ENCODE measurements at regions not wholly inside any gene's neighbourhood (a gene's known extent, or its start where the extent isn't known, plus 50 kb on each side); places are given as distances from the start of the nearest gene placed in this dataset.

DNA sequence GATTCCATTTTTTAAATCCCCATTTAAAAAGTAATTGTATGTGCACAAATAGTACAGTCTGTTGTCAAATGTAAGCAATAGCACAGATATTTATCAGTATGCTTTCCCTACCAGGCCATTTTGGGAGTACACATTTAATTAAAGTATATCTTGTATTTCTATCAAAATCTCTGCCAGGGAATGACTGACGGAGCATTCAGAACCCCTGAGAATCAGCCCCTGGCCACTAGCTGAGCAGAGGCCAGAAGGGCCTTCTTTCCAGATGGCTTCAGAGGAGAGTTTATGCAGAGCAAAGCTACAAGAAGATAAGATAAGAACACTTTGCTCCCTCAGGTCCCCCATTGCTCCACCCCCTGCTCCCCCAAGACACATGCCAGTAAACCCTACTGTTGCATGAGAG lies 99.9 kb upstream of the PROX1 start:
- H3K4me3 ChIP-seq, result no peak overlapping the region
- peaks cover 0 to 3% (median 0%) of the 10 kb centered on the region in 7 donors for H3K27me3 ChIP-seq (replicated peaks in 1 of 7)
- no peaks in the 10 kb centered on the region for H3K9me3 ChIP-seq
- TF ChIP-seq POLR2AphosphoS5 (IDR thresholded peaks at IDR 0.05), result no peak
- TF ChIP-seq, protein P1, sequence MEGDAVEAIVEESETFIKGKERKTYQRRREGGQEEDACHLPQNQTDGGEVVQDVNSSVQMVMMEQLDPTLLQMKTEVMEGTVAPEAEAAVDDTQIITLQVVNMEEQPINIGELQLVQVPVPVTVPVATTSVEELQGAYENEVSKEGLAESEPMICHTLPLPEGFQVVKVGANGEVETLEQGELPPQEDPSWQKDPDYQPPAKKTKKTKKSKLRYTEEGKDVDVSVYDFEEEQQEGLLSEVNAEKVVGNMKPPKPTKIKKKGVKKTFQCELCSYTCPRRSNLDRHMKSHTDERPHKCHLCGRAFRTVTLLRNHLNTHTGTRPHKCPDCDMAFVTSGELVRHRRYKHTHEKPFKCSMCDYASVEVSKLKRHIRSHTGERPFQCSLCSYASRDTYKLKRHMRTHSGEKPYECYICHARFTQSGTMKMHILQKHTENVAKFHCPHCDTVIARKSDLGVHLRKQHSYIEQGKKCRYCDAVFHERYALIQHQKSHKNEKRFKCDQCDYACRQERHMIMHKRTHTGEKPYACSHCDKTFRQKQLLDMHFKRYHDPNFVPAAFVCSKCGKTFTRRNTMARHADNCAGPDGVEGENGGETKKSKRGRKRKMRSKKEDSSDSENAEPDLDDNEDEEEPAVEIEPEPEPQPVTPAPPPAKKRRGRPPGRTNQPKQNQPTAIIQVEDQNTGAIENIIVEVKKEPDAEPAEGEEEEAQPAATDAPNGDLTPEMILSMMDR (IDR thresholded peaks at IDR 0.05 in 8 of 11, conservative IDR thresholded peaks at IDR 0.05 in 3 of 11), result no peak
- no peak for TF ChIP-seq POLR2A (IDR thresholded peaks at IDR 0.05)
- DNase-seq, result no peak
- WGBS, 5 donors, result 81 to 97% (median 87%) methylated on average over 1 of the region's 1 CpG
- no peaks in the 10 kb centered on the region for H3K4me1 ChIP-seq
- intact Hi-C loops (cut with DNase I; ENCODE audit: low total_unique reads), result no loop called here
- no peaks in the 10 kb centered on the region for H3K36me3 ChIP-seq
- H3K27ac ChIP-seq, result no peak overlapping the region

DNA sequence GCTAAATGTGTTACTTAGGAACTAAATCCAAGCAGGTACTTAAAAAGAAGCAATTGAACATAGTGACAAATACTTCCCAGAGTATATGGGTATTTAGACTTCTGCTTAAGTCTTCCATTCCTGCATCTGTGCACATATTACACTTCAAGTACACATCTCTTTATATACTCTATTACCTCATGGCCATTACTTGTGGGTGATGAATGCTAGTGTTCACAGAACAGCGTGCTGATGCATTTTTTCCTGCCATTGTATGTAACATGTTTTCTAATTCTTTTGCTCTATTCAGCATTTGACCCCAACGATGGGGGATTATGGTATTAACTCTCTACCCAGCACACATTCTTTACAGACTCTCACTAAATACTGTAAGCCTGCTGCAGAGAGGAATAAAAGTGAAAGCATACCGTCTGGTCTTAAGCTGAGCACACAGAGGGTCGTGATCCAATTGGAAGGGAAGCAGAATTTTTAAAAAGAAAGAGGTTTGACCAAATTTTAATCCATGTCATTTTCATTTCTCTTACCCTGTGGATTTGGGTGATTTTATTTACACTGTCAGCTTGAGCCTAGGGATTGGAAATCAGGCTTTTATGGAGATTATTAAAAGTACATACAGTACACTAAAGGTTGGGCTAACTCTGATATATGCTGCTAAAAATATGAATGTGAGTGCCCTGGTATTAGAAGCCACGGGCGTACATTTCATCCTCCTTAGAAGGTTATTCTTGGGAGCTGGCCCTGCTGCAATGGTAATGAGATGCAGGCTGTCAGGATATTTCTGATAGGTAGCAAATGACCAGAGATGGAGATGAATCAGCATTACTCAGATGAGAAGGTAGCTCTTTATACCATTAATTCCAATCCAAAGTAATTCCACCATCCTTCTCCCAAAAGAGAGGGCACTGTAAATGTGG lies 95.5 kb upstream of the PROX1 start:
- no peak for DNase-seq
- Histone ChIP-seq H3K4me1 (no peaks in the 10 kb centered on the region), H3K9me3 (peaks cover 0 to 5% (median 0%) of the 10 kb centered on the region in 8 donors), H3K36me3 (no peaks in the 10 kb centered on the region), H3K4me3 (no peak overlapping the region), H3K27ac (no peak overlapping the region), H3K27me3 (replicated peaks in 1 of 7) (no peaks in the 10 kb centered on the region)
- WGBS, 5 donors, result 55 to 71% (median 68%) methylated on average over 6 of the region's 6 CpGs
- intact Hi-C loops (cut with DNase I; ENCODE audit: low total_unique reads), result no loop called here
- TF ChIP-seq, protein P1 (IDR thresholded peaks at IDR 0.05 in 8 of 11, conservative IDR thresholded peaks at IDR 0.05 in 3 of 11), result no peak
- TF ChIP-seq POLR2A (IDR thresholded peaks at IDR 0.05) (no peak), POLR2AphosphoS5 (IDR thresholded peaks at IDR 0.05) (no peak)

DNA sequence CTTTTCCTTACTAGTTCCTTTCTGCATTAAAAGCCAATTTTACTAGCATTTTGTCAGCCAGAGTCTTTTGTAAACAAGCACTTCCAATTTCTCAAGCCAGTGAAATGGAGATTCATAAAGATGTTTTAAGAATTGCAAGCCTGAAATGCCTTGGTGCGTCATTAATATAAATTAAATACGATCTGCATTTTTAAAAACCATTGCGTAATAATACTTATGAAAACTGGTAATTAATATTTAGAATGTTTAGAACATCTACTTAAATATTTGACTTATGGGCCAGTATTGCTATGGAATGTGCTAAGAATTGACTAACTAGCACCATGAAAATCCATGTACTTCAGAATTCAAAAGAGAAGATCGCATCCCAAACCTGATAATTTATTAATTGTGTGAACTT lies 89.1 kb upstream of the PROX1 start:
- H3K27ac ChIP-seq, result no peak overlapping the region
- DNase-seq, result no peak
- H3K4me1 ChIP-seq, result no peaks in the 10 kb centered on the region
- whole genome bisulfite sequencing, 5 donors, result 89 to 96% (median 91%) methylated on average over 4 of the region's 4 CpGs
- intact Hi-C loops (cut with DNase I; ENCODE audit: low total_unique reads), result no loop called here
- no peak overlapping the region for H3K4me3 ChIP-seq
- H3K9me3 ChIP-seq, result peaks cover 0 to 5% (median 0%) of the 10 kb centered on the region in 8 donors
- H3K27me3 ChIP-seq (replicated peaks in 1 of 7), result peaks cover 0 to 6% (median 0%) of the 10 kb centered on the region in 7 donors
- no peaks in the 10 kb centered on the region for H3K36me3 ChIP-seq
- TF ChIP-seq, protein P1 (IDR thresholded peaks at IDR 0.05 in 8 of 11, conservative IDR thresholded peaks at IDR 0.05 in 3 of 11), result no peak
- TF ChIP-seq POLR2AphosphoS5 (IDR thresholded peaks at IDR 0.05), result no peak
- no peak for TF ChIP-seq POLR2A (IDR thresholded peaks at IDR 0.05)

DNA sequence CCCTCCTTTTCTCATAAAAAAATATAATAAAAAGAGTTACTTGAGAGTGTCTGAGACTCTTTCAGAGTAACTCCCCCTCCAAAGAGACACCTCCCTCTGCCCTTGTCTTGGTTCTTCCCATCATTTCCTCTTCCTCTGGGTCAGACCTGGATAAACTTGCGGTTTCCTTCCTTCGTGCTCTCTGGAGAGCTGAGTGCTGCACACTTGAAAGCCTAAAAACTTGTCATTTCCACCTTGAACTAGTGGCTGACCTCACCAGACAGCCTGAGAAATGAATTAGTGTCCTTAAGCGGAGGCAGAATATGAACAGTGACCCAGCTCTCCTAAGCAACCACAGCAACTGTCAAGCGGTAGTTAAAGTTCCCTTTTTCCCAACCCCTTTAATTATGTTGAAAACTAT lies 88.4 kb upstream of the PROX1 start:
- Histone ChIP-seq H3K4me1 (no peaks in the 10 kb centered on the region), H3K36me3 (no peaks in the 10 kb centered on the region), H3K4me3 (no peak overlapping the region), H3K27ac (no peak overlapping the region), H3K27me3 (replicated peaks in 1 of 7) (peaks cover 0 to 6% (median 0%) of the 10 kb centered on the region in 7 donors), H3K9me3 (peaks cover 0 to 5% (median 0%) of the 10 kb centered on the region in 8 donors)
- TF ChIP-seq, protein P1 (IDR thresholded peaks at IDR 0.05 in 8 of 11, conservative IDR thresholded peaks at IDR 0.05 in 3 of 11), result no peak
- peak in 1 of 3 donors; percentile 15 for TF ChIP-seq POLR2AphosphoS5 (IDR thresholded peaks at IDR 0.05)
- TF ChIP-seq POLR2A (IDR thresholded peaks at IDR 0.05), result no peak
- no peak for DNase-seq
- intact Hi-C loops (cut with DNase I; ENCODE audit: low total_unique reads), result no loop called here
- 2 to 14% (median 7%) methylated on average over 4 of the region's 4 CpGs for WGBS, 5 donors
